ENCODE measurements at regions not wholly inside any gene's neighbourhood (a gene's known extent, or its start where the extent isn't known, plus 50 kb on each side); places are given as distances from the start of the nearest gene placed in this dataset.

- no peak for TF ChIP-seq CTCF (conservative IDR thresholded peaks at IDR 0.05; ENCODE audit: low read length)
- no peak for TF ChIP-seq EZH2phosphoT487 (IDR thresholded peaks at IDR 0.05; ENCODE audit: borderline replicate concordance)
Measured at GRCh38 chr7:138345567-138345966, 114.5 kb upstream of the TRIM24 start.
